Mesenchymal stem cell (in vitro differentiated cells and primary cell): ENCODE measurements at regions not wholly inside any gene's neighbourhood (a gene's known extent, or its start where the extent isn't known, plus 50 kb on each side); places are given as distances from the start of the nearest gene placed in this dataset.

Experiments used
- DNase-seq: peaks from one replicate; pipeline ENCODE4 v3.0.0-alpha.2; 2013
- H2AFZ ChIP-seq: one replicate; pipeline ENCODE4 v1.6.1; 2013; ENCODE audit warnings: low read depth, mild to moderate bottlenecking, control low read depth, inconsistent platforms, low read length, moderate library complexity
- H2AK5ac ChIP-seq: 2 replicates; pipeline ENCODE4 v1.6.1; 2013; ENCODE audit warnings: low read length, moderate library complexity, mild to moderate bottlenecking, inconsistent platforms; ENCODE audit not compliant: severe bottlenecking
- H2BK120ac ChIP-seq: one replicate; pipeline ENCODE4 v1.6.1; 2013; ENCODE audit warnings: low read depth, mild to moderate bottlenecking, inconsistent platforms, low read length, moderate library complexity
- H2BK12ac ChIP-seq, 2 experiments: one replicate each; pipeline ENCODE4 v1.6.1; 2013; ENCODE audit warnings: inconsistent platforms in 2 of 2, low read length in 2 of 2, mild to moderate bottlenecking in 2 of 2, moderate library complexity in 2 of 2, control low read depth in 1 of 2
- H2BK15ac ChIP-seq: one replicate; pipeline ENCODE4 v1.6.1; 2013; ENCODE audit warnings: mild to moderate bottlenecking, low read depth, inconsistent platforms; ENCODE audit not compliant: poor library complexity, severe bottlenecking
- H2BK5ac ChIP-seq: 2 replicates; pipeline ENCODE4 v1.6.1; 2013; ENCODE audit warnings: low read depth, mild to moderate bottlenecking, low read length, control low read depth, inconsistent platforms; ENCODE audit not compliant: poor library complexity, severe bottlenecking
- H3K14ac ChIP-seq, 2 experiments: one replicate each; pipeline ENCODE4 v1.6.1; 2013; ENCODE audit warnings: inconsistent platforms in 2 of 2, low read length in 2 of 2, control low read depth in 1 of 2, mild to moderate bottlenecking in 1 of 2, moderate library complexity in 1 of 2
- H3K18ac ChIP-seq, 2 experiments: one replicate each; pipeline ENCODE4 v1.6.1; 2013; ENCODE audit warnings: inconsistent platforms in 2 of 2, low read length in 2 of 2, control low read depth in 1 of 2, low read depth in 1 of 2, mild to moderate bottlenecking in 1 of 2
- H3K23ac ChIP-seq, 2 experiments: one replicate each; pipeline ENCODE4 v1.6.1; 2013; ENCODE audit warnings: inconsistent platforms in 2 of 2, low read length in 2 of 2, mild to moderate bottlenecking in 2 of 2, moderate library complexity in 2 of 2, control low read depth in 1 of 2
- H3K27ac ChIP-seq: 2 replicates; pipeline ENCODE4 v1.5.1; 2013; ENCODE audit warnings: mild to moderate bottlenecking, moderate library complexity, low read length, control low read depth, inconsistent platforms; ENCODE audit not compliant: poor library complexity, severe bottlenecking
- H3K27me3 ChIP-seq, 2 experiments: 2 replicates each; pipeline versions ENCODE4 v1.6.1 to v1.7.0; 2013; ENCODE audit warnings: low read length in 2 of 2, mild to moderate bottlenecking in 2 of 2, moderate library complexity in 2 of 2, control low read depth in 1 of 2, inconsistent platforms in 1 of 2; ENCODE audit not compliant: control insufficient read depth in 1 of 2, insufficient read depth in 1 of 2
- H3K36me3 ChIP-seq, 2 experiments: 2 replicates each; pipeline versions ENCODE4 v1.6.1 to v1.7.0; 2013; ENCODE audit warnings: low read length in 2 of 2, control low read depth in 1 of 2, inconsistent platforms in 1 of 2, low read depth in 1 of 2, mild to moderate bottlenecking in 1 of 2; ENCODE audit not compliant: insufficient read depth in 2 of 2, control insufficient read depth in 1 of 2
- H3K4ac ChIP-seq, 2 experiments: one replicate each; pipeline ENCODE4 v1.6.1; 2013; ENCODE audit warnings: inconsistent platforms in 2 of 2, low read length in 2 of 2, mild to moderate bottlenecking in 2 of 2, moderate library complexity in 2 of 2, control low read depth in 1 of 2, low read depth in 1 of 2
- H3K4me1 ChIP-seq: 2 replicates; pipeline ENCODE4 v1.6.1; 2013; ENCODE audit warnings: low read depth, low read length, control low read depth; ENCODE audit not compliant: control insufficient read depth, insufficient read depth
- H3K4me2 ChIP-seq: 2 replicates; pipeline ENCODE4 v1.6.1; 2013; ENCODE audit warnings: low read length, mild to moderate bottlenecking, inconsistent platforms; ENCODE audit not compliant: poor library complexity, severe bottlenecking
- H3K4me3 ChIP-seq, 2 experiments: 2 replicates each; pipeline versions ENCODE4 v1.5.1 to v1.7.0; 2013; ENCODE audit warnings: low read length in 2 of 2, mild to moderate bottlenecking in 2 of 2, control low read depth in 1 of 2, low read depth in 1 of 2; ENCODE audit not compliant: insufficient read depth in 1 of 2
- H3K79me1 ChIP-seq: replicated peaks from 2 replicates; pipeline ENCODE4 v1.6.1; 2013; ENCODE audit warnings: mild to moderate bottlenecking, control low read depth, low read length, inconsistent platforms; ENCODE audit not compliant: poor library complexity, severe bottlenecking
- H3K9ac ChIP-seq: 2 replicates; pipeline ENCODE4 v1.7.0; 2013; ENCODE audit warnings: mild to moderate bottlenecking, low read length, moderate library complexity
- H3K9me3 ChIP-seq: 2 replicates; pipeline ENCODE4 v1.7.0; 2013; ENCODE audit warnings: mild to moderate bottlenecking, low read length; ENCODE audit not compliant: control insufficient read depth
- H4K8ac ChIP-seq: one replicate; pipeline ENCODE4 v1.6.1; 2013; ENCODE audit warnings: inconsistent platforms, mild to moderate bottlenecking, low read length, moderate library complexity
- H4K91ac ChIP-seq: one replicate; pipeline ENCODE4 v1.6.1; 2013; ENCODE audit warnings: mild to moderate bottlenecking, low read length, inconsistent platforms
- WGBS: methylation state at CpG from one replicate; pipeline ENCODE4 v1.1.7; 2013; ENCODE audit warnings: mixed read lengths; 5-methylcytosine and 5-hydroxymethylcytosine counted together

GRCh38 chr5:35312267-35312666, 82.0 kb upstream of the PRLR start:
- no peak overlapping the region for H2BK12ac ChIP-seq
- H4K8ac ChIP-seq = no peak overlapping the region
- no peak overlapping the region for H2BK15ac ChIP-seq
- H3K79me1 ChIP-seq = no peaks in the 10 kb centered on the region
- no peaks in the 10 kb centered on the region for H3K4me1 ChIP-seq
- no peak overlapping the region for H3K4me2 ChIP-seq
- H2AFZ ChIP-seq = no peak overlapping the region
- no peak overlapping the region for H3K14ac ChIP-seq
- no peaks in the 10 kb centered on the region for H3K36me3 ChIP-seq
- H2AK5ac ChIP-seq = no peak overlapping the region
- H4K91ac ChIP-seq = no peak overlapping the region
- H3K18ac ChIP-seq = no peak overlapping the region
- no peaks in the 10 kb centered on the region for H3K9me3 ChIP-seq
- H3K23ac ChIP-seq = no peak overlapping the region
- no peak overlapping the region for H3K4me3 ChIP-seq
- peaks cover 0 to 30% of the 10 kb centered on the region in 2 experiments for H3K27me3 ChIP-seq
- no peak overlapping the region for H3K4ac ChIP-seq
- no CpG with 5 or more reads among the region's 1 CpG for WGBS
- H3K27ac ChIP-seq = no peak overlapping the region
- H2BK120ac ChIP-seq = no peak overlapping the region
- H3K9ac ChIP-seq = no peak overlapping the region
- H2BK5ac ChIP-seq = no peak overlapping the region
- DNase-seq = no peak

DNA sequence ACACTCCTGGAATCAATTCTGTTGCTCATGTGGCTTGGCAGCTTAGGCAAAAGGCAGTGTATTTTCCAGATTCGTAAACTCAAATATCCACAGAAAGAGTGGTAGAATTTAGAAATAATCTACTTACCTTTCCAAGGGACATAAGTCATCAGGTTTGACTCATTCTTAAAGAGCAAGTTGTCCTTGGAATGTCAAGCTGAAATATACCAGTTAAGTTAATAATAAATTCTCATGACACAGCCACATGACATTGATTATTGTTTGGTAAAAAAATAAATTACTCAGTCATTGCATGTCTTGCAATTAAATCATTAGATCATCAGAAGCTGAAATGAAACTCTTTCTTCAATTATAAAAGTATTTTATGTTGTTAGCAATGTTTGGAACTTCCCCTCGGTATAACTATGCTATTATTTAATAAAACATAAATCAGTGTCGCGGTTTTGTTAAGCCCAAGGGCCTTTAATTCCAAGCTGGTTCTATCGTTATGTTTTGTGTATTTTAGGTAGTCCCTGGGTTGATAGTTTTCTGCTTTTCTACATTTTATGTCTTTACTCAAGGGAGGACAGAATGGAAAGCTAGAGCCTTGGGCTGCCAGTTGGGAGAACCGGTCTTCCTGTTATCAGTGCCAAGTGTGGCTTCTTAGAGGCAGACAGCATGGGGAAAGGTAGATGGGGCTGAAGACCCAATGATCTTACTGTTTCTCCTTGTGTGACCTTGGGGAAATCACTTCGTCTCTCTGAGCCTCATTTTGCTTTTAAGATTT, 79.3 kb upstream of the PRLR start:
- 88% methylated on average over 5 of the region's 7 CpGs for WGBS

GRCh38 chr5:35308421-35308820, 78.1 kb upstream of the PRLR start:
- Histone ChIP-seq H3K4ac (no peak overlapping the region), H3K36me3 (no peaks in the 10 kb centered on the region), H3K4me3 (no peak overlapping the region), H2BK15ac (no peak overlapping the region), H3K79me1 (no peaks in the 10 kb centered on the region), H2BK5ac (no peak overlapping the region), H4K91ac (no peak overlapping the region), H3K23ac (no peak overlapping the region), H2AK5ac (no peak overlapping the region), H3K9ac (no peak overlapping the region), H4K8ac (no peak overlapping the region), H3K9me3 (no peaks in the 10 kb centered on the region), H2BK120ac (no peak overlapping the region), H2AFZ (no peak overlapping the region), H3K27ac (no peak overlapping the region), H3K18ac (no peak overlapping the region), H3K4me2 (no peak overlapping the region), H3K14ac (no peak overlapping the region), H2BK12ac (no peak overlapping the region), H3K27me3 (peaks cover 0 to 47% of the 10 kb centered on the region in 2 experiments), H3K4me1 (no peaks in the 10 kb centered on the region)
- 73% methylated on average over 2 of the region's 2 CpGs for WGBS
- DNase-seq = no peak

More for the DNA sequence above, 79.3 kb upstream of the PRLR start:
- no peak overlapping the region for H2BK120ac ChIP-seq
- no peak overlapping the region for H3K4ac ChIP-seq
- no peak overlapping the region for H3K9ac ChIP-seq
- H2AK5ac ChIP-seq = no peak overlapping the region
- no peaks in the 10 kb centered on the region for H3K9me3 ChIP-seq
- H3K27me3 ChIP-seq = peaks cover 0 to 42% of the 10 kb centered on the region in 2 experiments
- H2BK5ac ChIP-seq = no peak overlapping the region
- no peak overlapping the region for H2BK15ac ChIP-seq
- no peak overlapping the region for H3K23ac ChIP-seq
- H3K79me1 ChIP-seq = no peaks in the 10 kb centered on the region
- H3K4me2 ChIP-seq = no peak overlapping the region
- no peak overlapping the region for H2AFZ ChIP-seq
- H3K4me1 ChIP-seq = no peaks in the 10 kb centered on the region
- no peak overlapping the region for H4K8ac ChIP-seq
- H3K27ac ChIP-seq = no peak overlapping the region
- H3K14ac ChIP-seq = no peak overlapping the region
- no peaks in the 10 kb centered on the region for H3K36me3 ChIP-seq
- no peak overlapping the region for H2BK12ac ChIP-seq
- DNase-seq = no peak
- no peak overlapping the region for H3K4me3 ChIP-seq
- no peak overlapping the region for H4K91ac ChIP-seq
- H3K18ac ChIP-seq = no peak overlapping the region

DNA sequence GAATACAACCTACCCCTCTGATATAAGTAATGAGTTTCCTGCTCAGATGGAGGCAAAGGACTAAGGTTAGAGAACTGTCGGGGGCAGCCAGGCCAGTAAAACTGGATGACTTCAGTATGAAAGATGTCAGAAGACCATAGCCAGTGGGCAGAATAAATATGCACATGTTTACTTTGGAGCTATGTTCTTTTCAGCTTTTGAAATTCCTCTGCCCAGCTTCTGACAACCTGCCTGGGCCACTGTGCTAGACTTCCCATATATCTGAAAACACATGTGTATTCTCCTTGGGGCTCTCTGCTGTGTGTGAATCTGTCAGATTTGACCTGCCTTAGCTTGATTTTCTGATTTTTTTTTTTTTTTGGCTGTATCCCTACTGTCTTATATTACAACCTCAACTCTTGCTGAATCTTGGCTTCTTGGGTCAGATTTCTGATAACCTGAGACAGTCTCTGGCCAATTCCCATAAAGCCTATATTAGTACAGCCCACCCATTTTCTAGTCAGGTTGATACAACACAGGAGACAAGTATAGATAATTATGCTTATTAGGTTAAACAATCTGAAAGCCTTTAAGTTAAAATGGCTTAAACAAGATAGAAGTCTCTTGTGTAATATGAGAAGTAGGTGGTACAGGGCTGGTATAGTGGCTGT, 76.6 kb upstream of the PRLR start:
- no peak overlapping the region for H2AFZ ChIP-seq
- no peak overlapping the region for H2BK15ac ChIP-seq
- H3K27ac ChIP-seq = no peak overlapping the region
- no peak overlapping the region for H3K4ac ChIP-seq
- H3K27me3 ChIP-seq = peaks cover 0 to 47% of the 10 kb centered on the region in 2 experiments
- no peak overlapping the region for H3K4me3 ChIP-seq
- no peak overlapping the region for H3K9ac ChIP-seq
- no peak for DNase-seq
- H3K18ac ChIP-seq = no peak overlapping the region
- H3K23ac ChIP-seq = no peak overlapping the region
- H3K14ac ChIP-seq = no peak overlapping the region
- 83% methylated on average over 1 of the region's 1 CpG for WGBS
- H3K79me1 ChIP-seq = no peaks in the 10 kb centered on the region
- no peak overlapping the region for H2BK12ac ChIP-seq
- no peak overlapping the region for H2AK5ac ChIP-seq
- no peaks in the 10 kb centered on the region for H3K4me1 ChIP-seq
- no peaks in the 10 kb centered on the region for H3K9me3 ChIP-seq
- H4K91ac ChIP-seq = no peak overlapping the region
- H2BK5ac ChIP-seq = no peak overlapping the region
- no peak overlapping the region for H4K8ac ChIP-seq
- H3K36me3 ChIP-seq = no peaks in the 10 kb centered on the region
- H3K4me2 ChIP-seq = no peak overlapping the region
- no peak overlapping the region for H2BK120ac ChIP-seq
